ENCODE measurements at regions not wholly inside any gene's neighbourhood (a gene's known extent, or its start where the extent isn't known, plus 50 kb on each side); places are given as distances from the start of the nearest gene placed in this dataset.

GRCh38 chr4:96599752-96600151, 759.9 kb downstream of the PDHA2 start:
- DNase-seq = no peak
- intact Hi-C loops (cut with DNase I) = no loop called here

- intact Hi-C loops (cut with DNase I) = no loop called here
- no peak for DNase-seq
Measured at GRCh38 chr4:96602661-96603060, 762.8 kb downstream of the PDHA2 start.

GRCh38 chr4:96603641-96604040, 763.7 kb downstream of the PDHA2 start:
- intact Hi-C loops (cut with DNase I) = no loop called here

GRCh38 chr4:96606451-96606850, 766.6 kb downstream of the PDHA2 start:
- intact Hi-C loops (cut with DNase I) = no loop called here
- no peak for DNase-seq

More at GRCh38 chr4:96603641-96604040, 763.7 kb downstream of the PDHA2 start:
- DNase-seq = no peak

- DNase-seq = no peak
- intact Hi-C loops (cut with DNase I) = no loop called here
Measured at GRCh38 chr4:96626023-96626422, 786.1 kb downstream of the PDHA2 start.

- no peak for DNase-seq
- intact Hi-C loops (cut with DNase I) = no loop called here
Measured at GRCh38 chr4:96630839-96631238, 790.9 kb downstream of the PDHA2 start.

- intact Hi-C loops (cut with DNase I) = no loop called here
- no peak for DNase-seq
Measured at GRCh38 chr4:96637971-96638412, 798.1 kb downstream of the PDHA2 start.

- intact Hi-C loops (cut with DNase I) = no loop called here
- no peak for DNase-seq
Measured at GRCh38 chr4:96639932-96640331, 800.0 kb downstream of the PDHA2 start.

GRCh38 chr4:96642490-96642889, 802.6 kb downstream of the PDHA2 start:
- no peak for DNase-seq
- intact Hi-C loops (cut with DNase I) = no loop called here

- intact Hi-C loops (cut with DNase I) = no loop called here
- no peak for DNase-seq
Measured at GRCh38 chr4:96646146-96646545, 806.3 kb downstream of the PDHA2 start.

- DNase-seq = no peak
- intact Hi-C loops (cut with DNase I) = no loop called here
Measured at GRCh38 chr4:96649536-96649935, 809.6 kb downstream of the PDHA2 start.

- intact Hi-C loops (cut with DNase I) = no loop called here
- no peak for DNase-seq
Measured at GRCh38 chr4:96652158-96652557, 812.3 kb downstream of the PDHA2 start.

GRCh38 chr4:96652821-96653220, 812.9 kb downstream of the PDHA2 start:
- DNase-seq = no peak

GRCh38 chr4:96654045-96654444, 814.2 kb downstream of the PDHA2 start:
- DNase-seq = no peak
- intact Hi-C loops (cut with DNase I) = no loop called here

More at GRCh38 chr4:96652821-96653220, 812.9 kb downstream of the PDHA2 start:
- intact Hi-C loops (cut with DNase I) = no loop called here

GRCh38 chr4:96670381-96670780, 830.5 kb downstream of the PDHA2 start:
- intact Hi-C loops (cut with DNase I) = no loop called here
- DNase-seq = no peak

GRCh38 chr4:96675416-96675815, 835.5 kb downstream of the PDHA2 start:
- intact Hi-C loops (cut with DNase I) = no loop called here
- no peak for DNase-seq

GRCh38 chr4:96675896-96676295, 836.0 kb downstream of the PDHA2 start:
- intact Hi-C loops (cut with DNase I) = no loop called here
- no peak for DNase-seq

GRCh38 chr4:96676754-96677435, 837.0 kb downstream of the PDHA2 start:
- intact Hi-C loops (cut with DNase I) = no loop called here
- DNase-seq = no peak

- DNase-seq = no peak
- intact Hi-C loops (cut with DNase I) = no loop called here
Measured at GRCh38 chr4:96677499-96677898, 837.6 kb downstream of the PDHA2 start.

GRCh38 chr4:96681218-96681617, 841.3 kb downstream of the PDHA2 start:
- no peak for DNase-seq
- intact Hi-C loops (cut with DNase I) = no loop called here

- intact Hi-C loops (cut with DNase I) = no loop called here
- DNase-seq = no peak
Measured at GRCh38 chr4:96685691-96686090, 845.8 kb downstream of the PDHA2 start.

GRCh38 chr4:96691521-96691920, 851.6 kb downstream of the PDHA2 start:
- DNase-seq = no peak
- intact Hi-C loops (cut with DNase I) = no loop called here
